ENCODE measurements at regions not wholly inside any gene's neighbourhood (a gene's known extent, or its start where the extent isn't known, plus 50 kb on each side); places are given as distances from the start of the nearest gene placed in this dataset.

GRCh38 chr1:208866386-208866955 is 622.3 kb upstream of the PLXNA2 start:
- no peak for DNase-seq

- DNase-seq = no peak
These were observed 624.4 kb upstream of the PLXNA2 start for GRCh38 chr1:208868554-208868953.

- no peak for DNase-seq
These were observed 630.7 kb upstream of the PLXNA2 start for GRCh38 chr1:208874915-208875314.

- DNase-seq = no peak
These were observed 634.8 kb upstream of the PLXNA2 start for GRCh38 chr1:208879022-208879421.

- DNase-seq = no peak
These were observed 636.4 kb upstream of the PLXNA2 start for GRCh38 chr1:208880433-208881100.

GRCh38 chr1:208885060-208885459 is 640.9 kb upstream of the PLXNA2 start:
- no peak for DNase-seq

- DNase-seq = no peak
These were observed 641.5 kb upstream of the PLXNA2 start for GRCh38 chr1:208885650-208886049.

GRCh38 chr1:208888376-208888775 is 644.2 kb upstream of the PLXNA2 start:
- no peak for DNase-seq

GRCh38 chr1:208892147-208892546 is 648.0 kb upstream of the PLXNA2 start:
- no peak for DNase-seq

GRCh38 chr1:208893251-208893650 is 649.1 kb upstream of the PLXNA2 start:
- DNase-seq = no peak

GRCh38 chr1:208895181-208895580 is 651.0 kb upstream of the PLXNA2 start:
- DNase-seq = no peak

- DNase-seq = no peak
These were observed 651.6 kb upstream of the PLXNA2 start for GRCh38 chr1:208895820-208896219.

- no peak for DNase-seq
These were observed 652.6 kb upstream of the PLXNA2 start for GRCh38 chr1:208896768-208897167.

- DNase-seq = no peak
These were observed 655.3 kb upstream of the PLXNA2 start for GRCh38 chr1:208899438-208899837.

- DNase-seq = no peak
These were observed 659.2 kb upstream of the PLXNA2 start for GRCh38 chr1:208903251-208903905.

GRCh38 chr1:208907790-208908189 is 663.6 kb upstream of the PLXNA2 start:
- no peak for DNase-seq

- DNase-seq = no peak
These were observed 665.1 kb upstream of the PLXNA2 start for GRCh38 chr1:208909011-208909984.

GRCh38 chr1:208910161-208910560 is 666.0 kb upstream of the PLXNA2 start:
- DNase-seq = no peak

GRCh38 chr1:208917281-208917680 is 666.2 kb upstream of the CAMK1G start:
- DNase-seq = no peak

- DNase-seq = no peak
These were observed 665.8 kb upstream of the CAMK1G start for GRCh38 chr1:208917723-208918122.

GRCh38 chr1:208918160-208918559 is 665.4 kb upstream of the CAMK1G start:
- no peak for DNase-seq

GRCh38 chr1:208919371-208919770 is 664.1 kb upstream of the CAMK1G start:
- no peak for DNase-seq

GRCh38 chr1:208921259-208921658 is 662.3 kb upstream of the CAMK1G start:
- no peak for DNase-seq

Measured in RPMI8226 (cell line).